ENCODE measurements at regions not wholly inside any gene's neighbourhood (a gene's known extent, or its start where the extent isn't known, plus 50 kb on each side); places are given as distances from the start of the nearest gene placed in this dataset.

- no peak for TF ChIP-seq POLR2A (IDR thresholded peaks at IDR 0.05)
- TF ChIP-seq CTCF (IDR thresholded peaks at IDR 0.05): peak in 1 of 4 experiments; percentile 15
Observed at GRCh38 chr7:17530741-17531421, 232.4 kb downstream of the AHR start.
